OCI-LY1 (cell line): ENCODE measurements at regions not wholly inside any gene's neighbourhood (a gene's known extent, or its start where the extent isn't known, plus 50 kb on each side); places are given as distances from the start of the nearest gene placed in this dataset.

Experiments
- H2AFZ ChIP-seq: fragments of 200-600 bp; sonication (generic), shearing (Covaris generic); 2 replicates; pipeline ENCODE4 v1.6.0; 2014; ENCODE audit warnings: antibody characterized with exemption, mild to moderate bottlenecking, low read length
- H3F3A ChIP-seq: fragments of 200-600 bp; sonication (generic), shearing (Covaris generic); 2 replicates; pipeline ENCODE4 v1.6.0; 2014; ENCODE audit warnings: mild to moderate bottlenecking, antibody characterized with exemption, low read length, moderate library complexity; ENCODE audit not compliant: insufficient read depth
- H3K27ac ChIP-seq: fragments of 200-600 bp; sonication (generic); 2 replicates; pipeline ENCODE4 v1.5.1; 2014; ENCODE audit warnings: low read length, mixed run types, mild to moderate bottlenecking, low read depth; ENCODE audit not compliant: poor library complexity, severe bottlenecking
- H3K27me3 ChIP-seq: fragments of 200-600 bp; sonication (generic); 2 replicates; pipeline ENCODE4 v1.6.0; 2014; ENCODE audit warnings: antibody characterized with exemption, mild to moderate bottlenecking, low read length, moderate library complexity; ENCODE audit not compliant: insufficient read depth
- H3K36me3 ChIP-seq: fragments of 200-600 bp; sonication (generic); 2 replicates; pipeline ENCODE4 v1.6.1; 2014; ENCODE audit warnings: mild to moderate bottlenecking, antibody characterized with exemption, low read length, moderate library complexity, mixed read lengths; ENCODE audit not compliant: insufficient read depth
- H3K4me1 ChIP-seq: fragments of 200-600 bp; sonication (generic); 2 replicates; pipeline ENCODE4 v1.5.1; 2014; ENCODE audit warnings: mild to moderate bottlenecking, low read length, moderate library complexity; ENCODE audit not compliant: insufficient read depth, severe bottlenecking
- H3K4me2 ChIP-seq: fragments of 200-600 bp; sonication (generic), shearing (Covaris generic); 2 replicates; pipeline ENCODE4 v1.6.1; 2014; ENCODE audit warnings: low read length
- H3K4me3 ChIP-seq: fragments of 200-600 bp; sonication (generic); 2 replicates; pipeline ENCODE4 v1.5.1; 2014; ENCODE audit warnings: low read length, low read depth, mild to moderate bottlenecking, mixed read lengths; ENCODE audit not compliant: poor library complexity, severe bottlenecking
- H3K79me2 ChIP-seq: fragments of 200-600 bp; shearing (Covaris generic); 2 replicates; pipeline ENCODE4 v1.6.1; 2016; ENCODE audit warnings: mixed run types, low read length, mixed read lengths; ENCODE audit not compliant: insufficient read depth
- H3K9ac ChIP-seq: fragments of 200-600 bp; sonication (generic), shearing (Covaris generic); 2 replicates; pipeline ENCODE4 v1.6.1; 2014; ENCODE audit warnings: mild to moderate bottlenecking, low read length, mixed read lengths
- H3K9me2 ChIP-seq: fragments of 200-600 bp; sonication (generic), shearing (Covaris generic); 2 replicates; pipeline ENCODE4 v1.6.1; 2014; ENCODE audit warnings: low read depth, mild to moderate bottlenecking, low read length, mixed read lengths
- H3K9me3 ChIP-seq: fragments of 200-600 bp; shearing (Covaris generic); 2 replicates; pipeline ENCODE4 v1.6.1; 2014; ENCODE audit warnings: low read length, mixed read lengths
- H4K20me1 ChIP-seq: fragments of 200-600 bp; sonication (generic), shearing (Covaris generic); 2 replicates; pipeline ENCODE4 v1.6.0; 2016; ENCODE audit warnings: mild to moderate bottlenecking, low read length; ENCODE audit not compliant: insufficient read depth
- EZH2 ChIP-seq: fragments of 200-600 bp; sonication (generic), shearing (Covaris generic); IDR thresholded peaks from 2 replicates; pipeline ENCODE4 v1.8.0; 2017; ENCODE audit warnings: borderline replicate concordance, mixed run types, mild to moderate bottlenecking, antibody characterized with exemption, low read length, moderate library complexity, mixed read lengths
- TF ChIP-seq, protein P1 (sequence below): fragments of 200-600 bp; sonication (generic), shearing (Covaris generic); IDR thresholded peaks from 2 replicates; pipeline ENCODE4 v1.5.1; 2017; ENCODE audit warnings: mild to moderate bottlenecking, antibody characterized with exemption, low read length, moderate library complexity, mixed read lengths

- no peak overlapping the region for H3K9ac ChIP-seq
- H3K36me3 ChIP-seq, result no peaks in the 10 kb centered on the region
- no peak overlapping the region for H3K27ac ChIP-seq
- no peaks in the 10 kb centered on the region for H3K79me2 ChIP-seq
- no peak overlapping the region for H3K4me3 ChIP-seq
- no peaks in the 10 kb centered on the region for H3K9me3 ChIP-seq
- no peak overlapping the region for H3K4me2 ChIP-seq
- no peaks in the 10 kb centered on the region for H3K4me1 ChIP-seq
- no peaks in the 10 kb centered on the region for H3K9me2 ChIP-seq
- 0 out of 2 replicates have a peak overlapping the region, but pooled peaks have one; percentile 69 for H2AFZ ChIP-seq
- H3F3A ChIP-seq, result no peaks in the 10 kb centered on the region
- no peak for TF ChIP-seq EZH2
- TF ChIP-seq, protein P1, sequence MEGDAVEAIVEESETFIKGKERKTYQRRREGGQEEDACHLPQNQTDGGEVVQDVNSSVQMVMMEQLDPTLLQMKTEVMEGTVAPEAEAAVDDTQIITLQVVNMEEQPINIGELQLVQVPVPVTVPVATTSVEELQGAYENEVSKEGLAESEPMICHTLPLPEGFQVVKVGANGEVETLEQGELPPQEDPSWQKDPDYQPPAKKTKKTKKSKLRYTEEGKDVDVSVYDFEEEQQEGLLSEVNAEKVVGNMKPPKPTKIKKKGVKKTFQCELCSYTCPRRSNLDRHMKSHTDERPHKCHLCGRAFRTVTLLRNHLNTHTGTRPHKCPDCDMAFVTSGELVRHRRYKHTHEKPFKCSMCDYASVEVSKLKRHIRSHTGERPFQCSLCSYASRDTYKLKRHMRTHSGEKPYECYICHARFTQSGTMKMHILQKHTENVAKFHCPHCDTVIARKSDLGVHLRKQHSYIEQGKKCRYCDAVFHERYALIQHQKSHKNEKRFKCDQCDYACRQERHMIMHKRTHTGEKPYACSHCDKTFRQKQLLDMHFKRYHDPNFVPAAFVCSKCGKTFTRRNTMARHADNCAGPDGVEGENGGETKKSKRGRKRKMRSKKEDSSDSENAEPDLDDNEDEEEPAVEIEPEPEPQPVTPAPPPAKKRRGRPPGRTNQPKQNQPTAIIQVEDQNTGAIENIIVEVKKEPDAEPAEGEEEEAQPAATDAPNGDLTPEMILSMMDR, result no peak
- H3K27me3 ChIP-seq, result no peaks in the 10 kb centered on the region
- H4K20me1 ChIP-seq, result no peaks in the 10 kb centered on the region
Measured at GRCh38 chr5:125491986-125492492, 745.6 kb upstream of the ZNF608 start.

DNA sequence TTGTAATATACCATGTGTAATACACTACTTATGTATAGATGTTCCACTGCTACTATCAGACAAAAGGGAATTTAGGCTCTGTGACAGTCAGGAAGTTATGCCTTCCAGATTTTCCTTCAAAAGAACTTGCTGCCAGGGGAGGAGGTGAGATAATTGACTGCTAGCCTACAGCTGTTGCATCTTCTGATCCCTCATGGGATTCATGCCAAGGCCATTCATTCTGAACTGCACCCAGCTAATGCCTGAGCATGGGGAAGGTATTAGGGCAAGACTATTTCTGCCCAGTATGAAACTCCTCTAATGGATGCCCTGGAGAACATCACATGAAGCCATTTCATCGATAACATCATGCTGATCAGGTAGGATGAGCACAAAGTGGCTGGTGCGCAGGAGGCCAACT lies 746.5 kb upstream of the ZNF608 start:
- no peaks in the 10 kb centered on the region for H3K4me1 ChIP-seq
- TF ChIP-seq EZH2, result no peak
- TF ChIP-seq, protein P1, result no peak
- no peaks in the 10 kb centered on the region for H3K9me3 ChIP-seq

DNA sequence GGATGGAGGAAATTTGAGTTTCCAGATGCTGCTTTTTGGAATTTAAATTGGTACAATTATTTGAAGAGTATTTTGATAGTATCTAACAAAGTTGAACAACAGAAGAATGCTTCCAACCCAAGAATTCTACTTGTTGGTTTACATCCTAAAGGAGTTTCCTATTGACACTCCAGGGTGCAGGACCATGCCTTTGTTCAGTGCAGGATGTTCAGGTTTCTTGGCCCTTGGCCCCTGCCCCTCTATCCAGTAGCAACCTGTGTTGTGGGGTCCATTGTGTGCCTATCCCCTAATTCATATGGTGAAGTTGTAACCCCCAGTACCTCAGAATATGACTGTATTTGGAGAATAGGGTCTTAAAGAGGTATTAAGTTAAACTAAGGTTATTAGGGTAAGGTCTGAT lies 750.0 kb upstream of the ZNF608 start:
- Histone ChIP-seq H4K20me1 (no peaks in the 10 kb centered on the region), H3K27ac (no peak overlapping the region)

More for the DNA sequence above, 746.5 kb upstream of the ZNF608 start:
- Histone ChIP-seq H4K20me1 (no peaks in the 10 kb centered on the region), H3K4me3 (no peak overlapping the region), H3K9me2 (no peaks in the 10 kb centered on the region), H3K79me2 (no peaks in the 10 kb centered on the region), H2AFZ (no peak overlapping the region), H3K36me3 (no peaks in the 10 kb centered on the region), H3K27ac (no peak overlapping the region), H3K4me2 (no peak overlapping the region), H3K27me3 (no peaks in the 10 kb centered on the region), H3F3A (no peaks in the 10 kb centered on the region), H3K9ac (no peak overlapping the region)

More for the DNA sequence above, 750.0 kb upstream of the ZNF608 start:
- Histone ChIP-seq H3K4me1 (no peaks in the 10 kb centered on the region), H3K27me3 (no peaks in the 10 kb centered on the region), H3K79me2 (no peaks in the 10 kb centered on the region), H3K36me3 (no peaks in the 10 kb centered on the region), H3K4me3 (no peak overlapping the region), H2AFZ (no peak overlapping the region), H3K4me2 (no peak overlapping the region), H3K9me2 (no peaks in the 10 kb centered on the region), H3K9ac (no peak overlapping the region), H3F3A (no peaks in the 10 kb centered on the region), H3K9me3 (no peaks in the 10 kb centered on the region)
- no peak for TF ChIP-seq EZH2
- TF ChIP-seq, protein P1, result no peak
